Mammary epithelial cell (primary cell): ENCODE measurements at regions not wholly inside any gene's neighbourhood (a gene's known extent, or its start where the extent isn't known, plus 50 kb on each side); places are given as distances from the start of the nearest gene placed in this dataset.

Source experiments
- EZH2 ChIP-seq: IDR thresholded peaks from 2 replicates; pipeline ENCODE4 v1.6.1; 2012; ENCODE audit warnings: low read length, inconsistent platforms, borderline replicate concordance
- TF ChIP-seq, protein P1 (sequence below), 2 donors: IDR thresholded peaks in 1 of 2; conservative IDR thresholded peaks in 1 of 2; 2 replicates each; pipeline ENCODE4 v1.5.1; 2011 to 2012; ENCODE audit warnings: inconsistent platforms in 2 of 2, low read length in 2 of 2, mild to moderate bottlenecking in 2 of 2, control low read depth in 1 of 2, low read depth in 1 of 2; ENCODE audit not compliant: insufficient read depth in 1 of 2; ENCODE audit errors: extremely low read depth in 1 of 2

DNA sequence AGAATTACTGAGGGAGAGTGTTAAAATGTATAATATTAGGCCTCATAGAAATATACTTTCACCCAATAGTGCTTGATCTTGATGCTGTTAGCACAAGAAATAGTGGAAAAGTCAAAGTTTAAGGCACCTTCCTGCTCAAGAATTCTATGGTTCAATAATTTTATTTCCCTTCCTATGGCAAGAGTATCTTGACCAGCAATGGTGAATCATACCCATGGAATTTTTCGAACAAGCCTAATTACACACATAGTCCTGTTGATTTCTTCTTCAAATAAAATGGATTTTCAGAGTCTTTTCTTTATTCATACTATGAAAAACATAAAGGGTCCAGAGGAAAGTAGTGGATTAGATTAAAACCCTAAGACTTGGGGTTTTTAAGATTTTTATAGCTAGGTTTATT lies 810.6 kb downstream of the CDH11 start:
- TF ChIP-seq, protein P1, sequence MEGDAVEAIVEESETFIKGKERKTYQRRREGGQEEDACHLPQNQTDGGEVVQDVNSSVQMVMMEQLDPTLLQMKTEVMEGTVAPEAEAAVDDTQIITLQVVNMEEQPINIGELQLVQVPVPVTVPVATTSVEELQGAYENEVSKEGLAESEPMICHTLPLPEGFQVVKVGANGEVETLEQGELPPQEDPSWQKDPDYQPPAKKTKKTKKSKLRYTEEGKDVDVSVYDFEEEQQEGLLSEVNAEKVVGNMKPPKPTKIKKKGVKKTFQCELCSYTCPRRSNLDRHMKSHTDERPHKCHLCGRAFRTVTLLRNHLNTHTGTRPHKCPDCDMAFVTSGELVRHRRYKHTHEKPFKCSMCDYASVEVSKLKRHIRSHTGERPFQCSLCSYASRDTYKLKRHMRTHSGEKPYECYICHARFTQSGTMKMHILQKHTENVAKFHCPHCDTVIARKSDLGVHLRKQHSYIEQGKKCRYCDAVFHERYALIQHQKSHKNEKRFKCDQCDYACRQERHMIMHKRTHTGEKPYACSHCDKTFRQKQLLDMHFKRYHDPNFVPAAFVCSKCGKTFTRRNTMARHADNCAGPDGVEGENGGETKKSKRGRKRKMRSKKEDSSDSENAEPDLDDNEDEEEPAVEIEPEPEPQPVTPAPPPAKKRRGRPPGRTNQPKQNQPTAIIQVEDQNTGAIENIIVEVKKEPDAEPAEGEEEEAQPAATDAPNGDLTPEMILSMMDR (conservative IDR thresholded peaks at IDR 0.05 in 1 of 2, IDR thresholded peaks at IDR 0.05 in 1 of 2; ENCODE audit: extremely low read depth in 1 of 2, insufficient read depth in 1 of 2, low read depth in 1 of 2, low read length in 2 of 2), result no peak
- no peak for TF ChIP-seq EZH2
